ENCODE measurements at regions not wholly inside any gene's neighbourhood (a gene's known extent, or its start where the extent isn't known, plus 50 kb on each side); places are given as distances from the start of the nearest gene placed in this dataset.

- TF ChIP-seq CTCF (conservative IDR thresholded peaks at IDR 0.05; ENCODE audit: low read depth, low read length) (no peak), EZH2phosphoT487 (IDR thresholded peaks at IDR 0.05; ENCODE audit: borderline replicate concordance, low read length) (no peak), EZH2 (IDR thresholded peaks at IDR 0.05; ENCODE audit: low read length, unreplicated experiment) (no peak)
Observed at GRCh38 chr14:71704210-71704609, 228.0 kb upstream of the RGS6 start.
